Neural cell (in vitro differentiated cells): ENCODE measurements at regions not wholly inside any gene's neighbourhood (a gene's known extent, or its start where the extent isn't known, plus 50 kb on each side); places are given as distances from the start of the nearest gene placed in this dataset.

ENCODE experiments used
- H2AFZ ChIP-seq: fragments of 200-600, 300-800 bp; sonication (generic), shearing (Covaris generic); 2 replicates; pipeline ENCODE4 v1.6.0; 2014; ENCODE audit warnings: low read depth, mild to moderate bottlenecking, antibody characterized with exemption, low read length, moderate library complexity
- H3F3A ChIP-seq: fragments of 200-600 bp; shearing (Covaris generic); 2 replicates; pipeline ENCODE4 v1.6.1; 2016; ENCODE audit warnings: mild to moderate bottlenecking, moderate library complexity, mixed read lengths, antibody characterized with exemption, low read length; ENCODE audit not compliant: insufficient read depth, poor library complexity, severe bottlenecking
- H3K27ac ChIP-seq: fragments of 200-600, 300-800 bp; sonication (generic), shearing (Covaris generic); 2 replicates; pipeline ENCODE4 v1.5.1; 2014; ENCODE audit warnings: mild to moderate bottlenecking, low read length, moderate library complexity
- H3K27me3 ChIP-seq: fragments of 300-800, 200-600 bp; sonication (generic), shearing (Covaris generic); 2 replicates; pipeline ENCODE4 v1.6.0; 2014; ENCODE audit warnings: mild to moderate bottlenecking, low read depth, low read length, moderate library complexity; ENCODE audit not compliant: insufficient read depth
- H3K36me3 ChIP-seq: fragments of 300-800, 200-600 bp; sonication (generic), shearing (Covaris generic); 2 replicates; pipeline ENCODE4 v1.5.1; 2014; ENCODE audit warnings: mild to moderate bottlenecking, antibody characterized with exemption, low read length, moderate library complexity; ENCODE audit not compliant: insufficient read depth
- H3K4me2 ChIP-seq: fragments of 300-800, 200-600 bp; sonication (generic), shearing (Covaris generic); 2 replicates; pipeline ENCODE4 v1.6.0; 2014; ENCODE audit warnings: mild to moderate bottlenecking, low read length
- H3K4me3 ChIP-seq: fragments of 300-800, 200-600 bp; sonication (generic), shearing (Covaris generic); 2 replicates; pipeline ENCODE4 v1.5.1; 2014; ENCODE audit warnings: mild to moderate bottlenecking, low read length, moderate library complexity
- H3K79me2 ChIP-seq: fragments of 200-600 bp; shearing (Covaris generic); replicated peaks from 2 replicates; pipeline ENCODE4 v1.6.0; 2014; ENCODE audit warnings: mild to moderate bottlenecking, low read length, moderate library complexity; ENCODE audit not compliant: insufficient read depth
- H3K9ac ChIP-seq: fragments of 300-800, 200-600 bp; sonication (generic), shearing (Covaris generic); 2 replicates; pipeline ENCODE4 v1.6.1; 2016; ENCODE audit warnings: mild to moderate bottlenecking, low read length, mixed read lengths
- H3K9me2 ChIP-seq: fragments of 200-600 bp; shearing (Covaris generic); 2 replicates; pipeline ENCODE4 v1.6.1; 2016; ENCODE audit warnings: mild to moderate bottlenecking, low read length, mixed read lengths; ENCODE audit not compliant: insufficient read depth
- H3K9me3 ChIP-seq: fragments of 200-600, 300-800 bp; sonication (generic), shearing (Covaris generic); 2 replicates; pipeline ENCODE4 v1.6.1; 2016; ENCODE audit warnings: mild to moderate bottlenecking, mixed run types, low read length, moderate library complexity, mixed read lengths
- H4K20me1 ChIP-seq: fragments of 200-600 bp; shearing (Covaris generic); 2 replicates; pipeline ENCODE4 v1.6.1; 2016; ENCODE audit warnings: mild to moderate bottlenecking, mixed run types; ENCODE audit not compliant: insufficient read depth
- CTCF ChIP-seq: fragments of 450-650 bp; IDR thresholded peaks from 2 replicates; pipeline ENCODE4 v1.5.1; 2014; ENCODE audit warnings: antibody characterized with exemption, mild to moderate bottlenecking, moderate library complexity; ENCODE audit not compliant: poor library complexity, severe bottlenecking
- EP300 ChIP-seq: fragments of 450-650 bp; conservative IDR thresholded peaks from 2 replicates; pipeline ENCODE4 v1.6.1; 2014; ENCODE audit warnings: antibody characterized with exemption, mild to moderate bottlenecking, moderate library complexity; ENCODE audit not compliant: poor library complexity, severe bottlenecking
- EZH2 ChIP-seq: fragments of 200-600, 300-800 bp; shearing (Covaris generic), sonication (generic); IDR thresholded peaks from 2 replicates; pipeline ENCODE4 v1.6.1; 2014; ENCODE audit warnings: antibody characterized with exemption, low read length, borderline replicate concordance, mild to moderate bottlenecking; ENCODE audit not compliant: insufficient read depth, poor library complexity, severe bottlenecking
- MXI1 ChIP-seq: fragments of 450-650 bp; conservative IDR thresholded peaks from 2 replicates; pipeline ENCODE4 v1.6.1; 2014; ENCODE audit warnings: antibody characterized with exemption, mild to moderate bottlenecking; ENCODE audit not compliant: poor library complexity, severe bottlenecking
- POLR2AphosphoS5 ChIP-seq: IDR thresholded peaks from 2 replicates; pipeline ENCODE4 v1.6.1; 2012
- RAD21 ChIP-seq: fragments of 450-650 bp; conservative IDR thresholded peaks from 2 replicates; pipeline ENCODE4 v1.6.1; 2014; ENCODE audit warnings: antibody characterized with exemption, mild to moderate bottlenecking, moderate library complexity
- REST ChIP-seq: IDR thresholded peaks from 2 replicates; pipeline ENCODE4 v1.6.1; 2012; ENCODE audit warnings: borderline replicate concordance
- SMC3 ChIP-seq: fragments of 450-650 bp; conservative IDR thresholded peaks from 2 replicates; pipeline ENCODE4 v1.6.1; 2014; ENCODE audit warnings: antibody characterized with exemption, mild to moderate bottlenecking, moderate library complexity; ENCODE audit not compliant: poor library complexity
- TAF1 ChIP-seq: IDR thresholded peaks from 2 replicates; pipeline ENCODE4 v1.6.1; 2012; ENCODE audit warnings: low read depth

- H3K36me3 ChIP-seq = no peaks in the 10 kb centered on the region
These were observed 613.8 kb downstream of the KCNH5 start for GRCh38 chr14:62431496-62431895.

GRCh38 chr14:62432955-62433354, 612.3 kb downstream of the KCNH5 start:
- Histone ChIP-seq H3K9me3 (no peaks in the 10 kb centered on the region), H2AFZ (no peak overlapping the region), H3K4me2 (no peak overlapping the region), H3K79me2 (no peaks in the 10 kb centered on the region), H3F3A (no peaks in the 10 kb centered on the region), H3K4me3 (no peak overlapping the region), H3K36me3 (no peaks in the 10 kb centered on the region), H3K9me2 (no peaks in the 10 kb centered on the region), H4K20me1 (no peaks in the 10 kb centered on the region), H3K27ac (no peak overlapping the region), H3K9ac (no peak overlapping the region), H3K27me3 (no peaks in the 10 kb centered on the region)
- TF ChIP-seq EZH2 = no peak
- TF ChIP-seq TAF1 = no peak
- no peak for TF ChIP-seq REST
- TF ChIP-seq SMC3 = no peak
- no peak for TF ChIP-seq RAD21
- no peak for TF ChIP-seq MXI1

More at GRCh38 chr14:62431496-62431895, 613.8 kb downstream of the KCNH5 start:
- Histone ChIP-seq H4K20me1 (no peaks in the 10 kb centered on the region), H3K27ac (no peak overlapping the region), H3K9me3 (no peaks in the 10 kb centered on the region), H3K9ac (no peak overlapping the region), H2AFZ (no peak overlapping the region), H3K4me2 (no peak overlapping the region), H3F3A (no peaks in the 10 kb centered on the region), H3K27me3 (no peaks in the 10 kb centered on the region), H3K9me2 (no peaks in the 10 kb centered on the region), H3K4me3 (no peak overlapping the region), H3K79me2 (no peaks in the 10 kb centered on the region)
- no peak for TF ChIP-seq TAF1
- no peak for TF ChIP-seq SMC3
- no peak for TF ChIP-seq CTCF
- TF ChIP-seq MXI1 = no peak
- TF ChIP-seq EP300 = no peak
- no peak for TF ChIP-seq EZH2
- TF ChIP-seq REST = no peak
- no peak for TF ChIP-seq RAD21
- TF ChIP-seq POLR2AphosphoS5 = no peak
